AG04450 (cell line): ENCODE measurements at regions not wholly inside any gene's neighbourhood (a gene's known extent, or its start where the extent isn't known, plus 50 kb on each side); places are given as distances from the start of the nearest gene placed in this dataset.

Experiments used
- CTCF ChIA-PET: fragments of 300-600, 350-600 bp; formaldehyde crosslinking; extraction: SDS; loops from one replicate; lab custom pipeline; 2022; ENCODE audit warnings: antibody characterized with exemption, inconsistent platforms; lab: Charles Lee
- POLR2A ChIA-PET: fragments of 350-600 bp; formaldehyde crosslinking; extraction: SDS; loops from one replicate; lab custom pipeline; 2021; ENCODE audit warnings: antibody characterized with exemption, inconsistent platforms; lab: Yijun Ruan, JAX
- DNase-seq: peaks from one replicate; pipeline ENCODE4 v3.0.0-alpha.2; 2011; ENCODE audit warnings: low read depth, low spot score
- H3K27ac ChIP-seq: one replicate; pipeline ENCODE4 v1.5.1; 2012; ENCODE audit warnings: low read depth, low read length, control low read depth
- H3K27me3 ChIP-seq: one replicate; pipeline ENCODE4 v1.6.0; 2012; ENCODE audit warnings: low read length; ENCODE audit not compliant: control insufficient read depth, insufficient read depth
- H3K4me3 ChIP-seq: 2 replicates; pipeline ENCODE4 v1.5.1; 2011; ENCODE audit warnings: mild to moderate bottlenecking, low read depth, low read length, control low read depth
- H3K9me3 ChIP-seq: 2 replicates; pipeline ENCODE4 v1.5.1; 2012; ENCODE audit warnings: low read length; ENCODE audit not compliant: control insufficient read depth, insufficient read depth
- TF ChIP-seq, protein P1 (sequence below): IDR thresholded peaks from 2 replicates; pipeline ENCODE4 v1.5.1; 2011; ENCODE audit warnings: low read depth, low read length, control low read depth, inconsistent platforms

DNA sequence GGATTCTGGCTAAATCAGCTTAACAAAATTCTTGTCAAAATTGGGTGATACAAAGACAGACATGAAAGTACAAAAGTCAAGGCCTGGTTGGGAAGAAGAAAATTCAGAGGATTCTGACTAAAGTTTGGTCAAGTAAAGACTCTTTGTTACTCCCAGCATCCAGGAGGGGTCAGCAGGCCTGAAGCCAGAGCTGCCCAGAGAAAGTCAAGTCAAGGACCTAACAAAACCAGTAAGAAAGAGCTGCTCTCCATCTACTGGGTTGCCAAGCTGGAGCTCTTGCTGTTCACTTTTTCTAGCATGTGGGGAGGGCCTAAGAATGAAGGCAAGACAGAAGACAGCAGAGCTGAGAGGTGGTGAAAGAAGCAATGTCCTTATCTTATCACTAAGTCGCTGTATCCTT is 143.3 kb downstream of the C1D start:
- Histone ChIP-seq H3K27ac (no peak overlapping the region), H3K27me3 (no peaks in the 10 kb centered on the region), H3K9me3 (no peaks in the 10 kb centered on the region), H3K4me3 (no peak overlapping the region)
- TF ChIP-seq, protein P1, sequence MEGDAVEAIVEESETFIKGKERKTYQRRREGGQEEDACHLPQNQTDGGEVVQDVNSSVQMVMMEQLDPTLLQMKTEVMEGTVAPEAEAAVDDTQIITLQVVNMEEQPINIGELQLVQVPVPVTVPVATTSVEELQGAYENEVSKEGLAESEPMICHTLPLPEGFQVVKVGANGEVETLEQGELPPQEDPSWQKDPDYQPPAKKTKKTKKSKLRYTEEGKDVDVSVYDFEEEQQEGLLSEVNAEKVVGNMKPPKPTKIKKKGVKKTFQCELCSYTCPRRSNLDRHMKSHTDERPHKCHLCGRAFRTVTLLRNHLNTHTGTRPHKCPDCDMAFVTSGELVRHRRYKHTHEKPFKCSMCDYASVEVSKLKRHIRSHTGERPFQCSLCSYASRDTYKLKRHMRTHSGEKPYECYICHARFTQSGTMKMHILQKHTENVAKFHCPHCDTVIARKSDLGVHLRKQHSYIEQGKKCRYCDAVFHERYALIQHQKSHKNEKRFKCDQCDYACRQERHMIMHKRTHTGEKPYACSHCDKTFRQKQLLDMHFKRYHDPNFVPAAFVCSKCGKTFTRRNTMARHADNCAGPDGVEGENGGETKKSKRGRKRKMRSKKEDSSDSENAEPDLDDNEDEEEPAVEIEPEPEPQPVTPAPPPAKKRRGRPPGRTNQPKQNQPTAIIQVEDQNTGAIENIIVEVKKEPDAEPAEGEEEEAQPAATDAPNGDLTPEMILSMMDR: no peak
- DNase-seq: no peak
- ChIA-PET CTCF (no interaction called here), POLR2A (no interaction called here)

DNA sequence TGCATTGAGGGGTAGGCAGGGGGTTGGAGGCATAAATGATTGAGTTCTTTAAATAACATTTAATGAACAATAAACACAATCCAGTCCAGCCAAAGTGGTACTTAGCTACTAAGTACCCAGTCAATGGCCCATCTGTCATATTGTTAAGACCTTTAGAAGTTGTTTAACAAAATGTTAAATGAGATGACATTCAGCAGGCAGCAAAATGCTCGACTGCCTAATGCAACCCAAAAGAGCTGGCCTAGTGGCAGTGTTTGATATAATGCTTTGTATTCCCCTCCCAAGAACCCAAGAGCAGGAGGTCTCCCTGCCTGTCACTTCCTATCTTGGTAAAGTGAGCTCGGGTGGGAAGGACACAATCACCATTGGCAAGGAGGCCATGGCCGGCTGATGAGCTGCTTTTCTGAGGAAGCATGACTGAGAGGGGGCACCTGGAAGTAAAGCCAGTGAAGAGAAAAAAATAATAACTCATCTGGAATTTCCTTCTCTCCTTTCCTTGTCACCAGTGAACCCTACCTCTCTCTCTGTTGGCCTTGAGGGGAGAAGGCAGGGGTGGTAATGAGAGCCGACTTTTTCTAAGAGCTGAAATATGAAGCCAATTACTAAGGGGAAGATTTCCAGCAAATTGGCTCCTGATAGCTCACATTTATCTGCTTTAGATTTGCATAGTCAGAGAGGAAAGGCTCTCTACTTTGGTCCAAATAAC is 140.6 kb downstream of the C1D start:
- H3K27ac ChIP-seq: no peak overlapping the region
- no peak overlapping the region for H3K4me3 ChIP-seq
- ChIA-PET CTCF (interaction anchor here (1.0 kb wide), 1 partner anchor 80 kb away, joined by 3 read pairs; no protein-coding TSS in a partner anchor), POLR2A (no interaction called here)
- TF ChIP-seq, protein P1: no peak
- no peaks in the 10 kb centered on the region for H3K9me3 ChIP-seq
- no peaks in the 10 kb centered on the region for H3K27me3 ChIP-seq
- DNase-seq: no peak

DNA sequence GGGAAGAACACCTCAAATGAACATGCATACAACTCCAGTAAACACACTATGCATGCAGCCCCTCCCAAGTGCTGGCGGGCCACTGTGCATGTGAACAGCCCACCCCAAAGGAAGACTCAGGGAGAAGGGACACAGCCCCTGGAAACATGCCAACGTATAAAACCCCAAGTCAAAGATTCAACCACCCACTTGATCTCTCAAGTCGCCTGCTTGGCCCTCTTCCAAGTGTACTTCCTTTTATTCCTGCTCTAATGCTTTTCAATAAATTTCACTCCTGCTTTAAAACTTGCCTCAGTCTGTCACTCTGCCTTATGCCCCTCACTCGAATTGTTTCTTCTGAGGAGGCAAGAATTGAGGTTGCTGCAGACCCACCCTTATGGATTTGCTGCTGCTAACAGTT is 139.1 kb downstream of the C1D start:
- no peaks in the 10 kb centered on the region for H3K27me3 ChIP-seq

DNA sequence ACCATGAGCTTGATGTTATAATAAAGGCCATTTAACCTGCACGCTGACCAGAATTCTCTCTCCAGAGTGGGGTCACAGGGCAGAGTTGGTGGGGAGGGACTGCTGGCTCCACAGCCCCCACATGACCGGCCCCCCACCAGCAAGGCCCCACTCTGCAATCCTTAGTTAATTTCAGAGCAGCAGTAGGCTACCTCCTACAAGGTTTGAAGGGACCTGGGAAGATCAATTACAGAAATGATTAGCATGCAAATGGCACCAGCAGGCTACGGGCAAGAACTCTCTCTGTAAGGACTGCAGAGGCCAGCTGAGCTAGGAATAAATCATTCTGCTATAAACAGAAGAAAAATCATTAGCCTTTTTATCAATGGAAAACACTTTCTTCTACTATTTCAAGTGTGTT is 135.3 kb downstream of the C1D start:
- no peaks in the 10 kb centered on the region for H3K9me3 ChIP-seq
- CTCF ChIA-PET: no interaction called here
- no peaks in the 10 kb centered on the region for H3K27me3 ChIP-seq
- no peak overlapping the region for H3K27ac ChIP-seq
- H3K4me3 ChIP-seq: no peak overlapping the region
- TF ChIP-seq, protein P1: no peak
- no peak for DNase-seq
- POLR2A ChIA-PET: no interaction called here

More for the DNA sequence above, 139.1 kb downstream of the C1D start:
- TF ChIP-seq, protein P1: no peak
- Histone ChIP-seq H3K9me3 (no peaks in the 10 kb centered on the region), H3K27ac (no peak overlapping the region), H3K4me3 (no peak overlapping the region)
- no peak for DNase-seq
- POLR2A ChIA-PET: no interaction called here
- CTCF ChIA-PET: no interaction called here

DNA sequence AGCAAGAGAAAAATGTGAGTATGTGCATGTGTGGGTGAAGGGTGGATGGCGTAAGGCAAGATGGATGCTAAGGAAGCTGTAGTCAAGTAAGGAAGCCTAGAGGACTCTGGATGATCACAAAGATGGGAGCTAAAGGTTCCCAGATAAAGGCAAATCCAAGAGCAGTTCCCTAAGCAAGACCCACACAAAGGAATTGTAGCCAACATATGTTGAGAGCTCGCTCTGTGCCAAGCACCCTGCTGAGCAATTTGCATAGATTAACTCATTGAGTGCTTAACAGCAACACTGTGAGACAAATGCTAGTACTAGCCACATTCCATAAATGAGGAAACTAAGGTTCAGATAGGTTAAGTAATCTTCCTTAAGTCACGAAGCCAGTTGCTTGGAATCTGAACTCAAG is 132.6 kb downstream of the C1D start:
- H3K9me3 ChIP-seq: no peaks in the 10 kb centered on the region
- CTCF ChIA-PET: interaction anchor here (0.9 kb wide), 1 partner anchor 10 kb away, joined by 3 read pairs; no protein-coding TSS in a partner anchor
- no peak for DNase-seq
- H3K27ac ChIP-seq: no peak overlapping the region
- H3K4me3 ChIP-seq: no peak overlapping the region
- TF ChIP-seq, protein P1: no peak
- POLR2A ChIA-PET: no interaction called here
- H3K27me3 ChIP-seq: no peaks in the 10 kb centered on the region
